Natural killer cell (primary cell): ENCODE measurements at regions not wholly inside any gene's neighbourhood (a gene's known extent, or its start where the extent isn't known, plus 50 kb on each side); places are given as distances from the start of the nearest gene placed in this dataset.
"Not testable (repeated sequence)": the region's sequence is repeated elsewhere in the genome, so short reads cannot be mapped to it uniquely, and the experiment has no call there.

Experiments
- ATAC-seq, 3 donors: fragments of 150-1000 bp in 2 of 3; fragments of 200-7000 bp in 1 of 3; cut with Tn5 transposase; 1 replicate in 1 of 3; 2 replicates in 2 of 3; pipeline ENCODE4 v1.10.0; 2021; ENCODE audit warnings: mild to moderate bottlenecking in 2 of 3, moderate library complexity in 2 of 3
- DNase-seq, 2 donors: peaks; one replicate each; pipeline versions ENCODE4 v3.0.0 to v3.0.0-alpha.2; 2013 to 2021; ENCODE audit warnings: mixed read lengths in 1 of 2
- H3K27ac ChIP-seq: one replicate; pipeline ENCODE4 v1.5.1; 2013; ENCODE audit warnings: mild to moderate bottlenecking, low read length
- H3K27me3 ChIP-seq: one replicate; pipeline ENCODE4 v1.6.1; 2013; ENCODE audit warnings: low read length; ENCODE audit not compliant: control insufficient read depth, insufficient read depth
- H3K36me3 ChIP-seq: one replicate; pipeline ENCODE4 v1.6.1; 2013; ENCODE audit warnings: low read length; ENCODE audit not compliant: control insufficient read depth, insufficient read depth
- H3K4me1 ChIP-seq: one replicate; pipeline ENCODE4 v1.6.1; 2013; ENCODE audit warnings: low read length; ENCODE audit not compliant: control insufficient read depth, insufficient read depth
- H3K4me3 ChIP-seq: one replicate; pipeline ENCODE4 v1.5.1; 2013; ENCODE audit warnings: low read length
- H3K9me3 ChIP-seq: one replicate; pipeline ENCODE4 v1.6.1; 2013; ENCODE audit warnings: low read length; ENCODE audit not compliant: control insufficient read depth, insufficient read depth
- H3K27ac Mint-ChIP-seq, 2 donors: one replicate each; pipeline ENCODE4 v1.8.0; 2022; ENCODE audit warnings: mild to moderate bottlenecking in 2 of 2, mixed read lengths in 2 of 2, moderate library complexity in 1 of 2
- H3K27me3 Mint-ChIP-seq, 2 donors: one replicate each; pipeline ENCODE4 v1.8.0; 2022; ENCODE audit warnings: low read depth in 2 of 2, mixed read lengths in 2 of 2
- H3K36me3 Mint-ChIP-seq: one replicate; pipeline ENCODE4 v1.8.0; 2022; ENCODE audit warnings: mixed read lengths
- H3K4me1 Mint-ChIP-seq, 2 donors: one replicate each; pipeline ENCODE4 v1.8.0; 2022; ENCODE audit warnings: mixed read lengths in 2 of 2
- H3K4me3 Mint-ChIP-seq: one replicate; pipeline ENCODE4 v1.8.0; 2022; ENCODE audit warnings: mild to moderate bottlenecking, moderate library complexity, mixed read lengths
- H3K9me3 Mint-ChIP-seq, 2 donors: one replicate each; pipeline ENCODE4 v1.8.0; 2022; ENCODE audit warnings: mixed read lengths in 2 of 2
- CTCF ChIP-seq: fragments of 200-600 bp; IDR thresholded peaks from one replicate; pipeline ENCODE4 v1.8.0; 2022; ENCODE audit warnings: antibody characterized with exemption
- WGBS: methylation state at CpG from one replicate; pipeline ENCODE4 v1.1.7; 2013; ENCODE audit warnings: missing lambda C conversion rate; ENCODE audit not compliant: insufficient coverage; 5-methylcytosine and 5-hydroxymethylcytosine counted together
- intact Hi-C: fragments of 100-400 bp; cut with micrococcal nuclease; formaldehyde crosslinking; loops from one replicate; pipeline ENCODE4 v1.14.2; 2022

GRCh38 chr5:38789777-38790176 lies 56.0 kb upstream of the OSMR start:
- Mint-ChIP-seq H3K4me3 (no peak overlapping the region), H3K27ac (no peak overlapping the region), H3K27me3 (peaks cover 0 to 3% of the 10 kb centered on the region in 2 donors), H3K9me3 (peaks cover 2 to 4% of the 10 kb centered on the region in 2 donors), H3K36me3 (no peaks in the 10 kb centered on the region), H3K4me1 (no peaks in the 10 kb centered on the region)
- no peaks in the 10 kb centered on the region for H3K9me3 ChIP-seq
- no peak overlapping the region for H3K4me3 ChIP-seq
- no peaks in the 10 kb centered on the region for H3K27me3 ChIP-seq
- intact Hi-C loops = no loop called here
- 60% methylated on average over 1 of the region's 2 CpGs for WGBS
- DNase-seq (no peak), ATAC-seq (no peak)
- no peaks in the 10 kb centered on the region for H3K36me3 ChIP-seq
- TF ChIP-seq CTCF = no peak
- H3K4me1 ChIP-seq = no peaks in the 10 kb centered on the region
- H3K27ac ChIP-seq = no peak overlapping the region

- Histone ChIP-seq H3K4me1 (no peaks in the 10 kb centered on the region), H3K27ac (no peak overlapping the region), H3K36me3 (no peaks in the 10 kb centered on the region), H3K9me3 (no peaks in the 10 kb centered on the region), H3K27me3 (no peaks in the 10 kb centered on the region), H3K4me3 (no peak overlapping the region)
- no peak overlapping the region for H3K4me3 Mint-ChIP-seq
- peaks cover 0 to 3% of the 10 kb centered on the region in 2 donors for H3K27me3 Mint-ChIP-seq
- intact Hi-C loops = no loop called here
- ATAC-seq = no peak
- DNase-seq = no peak
- H3K9me3 Mint-ChIP-seq = peaks cover 2 to 4% of the 10 kb centered on the region in 2 donors
- no peaks in the 10 kb centered on the region for H3K4me1 Mint-ChIP-seq
- H3K27ac Mint-ChIP-seq = no peak overlapping the region
- 100% methylated on average over 1 of the region's 1 CpG for WGBS
- H3K36me3 Mint-ChIP-seq = no peaks in the 10 kb centered on the region
- no peak for TF ChIP-seq CTCF
Observed at GRCh38 chr5:38790268-38790667, 55.5 kb upstream of the OSMR start.

- H3K36me3 ChIP-seq = no peaks in the 10 kb centered on the region
- no peak overlapping the region for H3K4me3 ChIP-seq
- no peak overlapping the region for H3K4me3 Mint-ChIP-seq
- no peaks in the 10 kb centered on the region for H3K9me3 ChIP-seq
- no peaks in the 10 kb centered on the region for H3K27me3 ChIP-seq
- H3K4me1 Mint-ChIP-seq = no peaks in the 10 kb centered on the region
- TF ChIP-seq CTCF = no peak
- peaks cover 2% of the 10 kb centered on the region in 2 donors for H3K9me3 Mint-ChIP-seq
- 74% methylated on average over 2 of the region's 2 CpGs for WGBS
- no peak overlapping the region for H3K27ac ChIP-seq
- no peak for ATAC-seq
- intact Hi-C loops = no loop called here
- H3K27me3 Mint-ChIP-seq = no peaks in the 10 kb centered on the region
- H3K36me3 Mint-ChIP-seq = no peaks in the 10 kb centered on the region
- H3K4me1 ChIP-seq = no peaks in the 10 kb centered on the region
- DNase-seq = no peak
- no peak overlapping the region for H3K27ac Mint-ChIP-seq
Observed at GRCh38 chr5:38790891-38791290, 54.9 kb upstream of the OSMR start.

GRCh38 chr5:38793099-38793498 lies 52.7 kb upstream of the OSMR start:
- Mint-ChIP-seq H3K27ac (no peak overlapping the region), H3K4me3 (no peak overlapping the region), H3K27me3 (peaks cover 0 to 4% of the 10 kb centered on the region in 2 donors), H3K4me1 (no peaks in the 10 kb centered on the region), H3K36me3 (no peaks in the 10 kb centered on the region), H3K9me3 (no peaks in the 10 kb centered on the region)
- Histone ChIP-seq H3K9me3 (no peaks in the 10 kb centered on the region), H3K4me3 (no peak overlapping the region), H3K4me1 (no peaks in the 10 kb centered on the region), H3K27ac (no peak overlapping the region), H3K36me3 (no peaks in the 10 kb centered on the region), H3K27me3 (no peaks in the 10 kb centered on the region)
- intact Hi-C loops = no loop called here
- TF ChIP-seq CTCF = no peak
- WGBS = 63% methylated on average over 2 of the region's 3 CpGs
- DNase-seq = no peak
- ATAC-seq = no peak

- H3K27me3 Mint-ChIP-seq, ATAC-seq, H3K9me3 Mint-ChIP-seq, H3K9me3 ChIP-seq, H3K4me3 ChIP-seq, H3K27me3 ChIP-seq, H3K36me3 ChIP-seq, H3K27ac ChIP-seq, intact Hi-C loops, H3K4me3 Mint-ChIP-seq, H3K27ac Mint-ChIP-seq, DNase-seq, H3K36me3 Mint-ChIP-seq, H3K4me1 Mint-ChIP-seq, H3K4me1 ChIP-seq: not testable (repeated sequence)
- WGBS = 78% methylated on average over 4 of the region's 7 CpGs
Observed at GRCh38 chr5:38794037-38794436, 51.8 kb upstream of the OSMR start.
